CD4-positive, alpha-beta memory T cell (primary cell): ENCODE measurements at regions not wholly inside any gene's neighbourhood (a gene's known extent, or its start where the extent isn't known, plus 50 kb on each side); places are given as distances from the start of the nearest gene placed in this dataset.
"Not testable (repeated sequence)": the region's sequence is repeated elsewhere in the genome, so short reads cannot be mapped to it uniquely, and the experiment has no call there.

Source experiments
- CTCF ChIA-PET: fragments of 350-600 bp; sonication (Branson Sonifier 250); formaldehyde crosslinking; loops from one replicate; lab custom pipeline; 2021; ENCODE audit warnings: inconsistent platforms; ENCODE audit not compliant: partially characterized antibody; lab: Charles Lee
- POLR2A ChIA-PET: fragments of 350-600 bp; sonication (Branson Sonifier 250); formaldehyde crosslinking; loops from one replicate; lab custom pipeline; 2021; ENCODE audit not compliant: partially characterized antibody; lab: Charles Lee
- DNase-seq, 5 donors: peaks; one replicate each; pipeline versions ENCODE4 v3.0.0 to v3.0.0-alpha.2; 2020 to 2022; ENCODE audit warnings: mixed read lengths in 1 of 5
- H3K27ac ChIP-seq: one replicate; pipeline ENCODE4 v1.7.0; 2013; ENCODE audit warnings: low read depth, low read length
- H3K27me3 ChIP-seq: 2 replicates; pipeline ENCODE4 v1.7.0; 2013; ENCODE audit warnings: mild to moderate bottlenecking, low read length, moderate library complexity; ENCODE audit not compliant: insufficient read depth
- H3K36me3 ChIP-seq: 2 replicates; pipeline ENCODE4 v1.7.0; 2013; ENCODE audit warnings: mild to moderate bottlenecking, low read length, moderate library complexity; ENCODE audit not compliant: insufficient read depth
- H3K4me1 ChIP-seq: 2 replicates; pipeline ENCODE4 v1.7.0; 2013; ENCODE audit warnings: mild to moderate bottlenecking, low read length, moderate library complexity; ENCODE audit not compliant: insufficient read depth
- H3K4me3 ChIP-seq, 2 donors: one replicate each; pipeline ENCODE4 v1.7.0; 2013; ENCODE audit warnings: low read length in 2 of 2, mild to moderate bottlenecking in 1 of 2
- H3K9me3 ChIP-seq, 2 donors: one replicate each; pipeline ENCODE4 v1.7.0; 2013; ENCODE audit warnings: low read length in 2 of 2, control low read depth in 1 of 2; ENCODE audit not compliant: control insufficient read depth in 1 of 2
- H3K27ac Mint-ChIP-seq, 7 donors: one replicate each; pipeline ENCODE4 v1.8.0; 2020 to 2021; ENCODE audit warnings: mixed read lengths in 7 of 7, mild to moderate bottlenecking in 6 of 7, inconsistent platforms in 3 of 7, moderate library complexity in 3 of 7
- H3K27me3 Mint-ChIP-seq, 2 donors: one replicate each; pipeline ENCODE4 v1.8.0; 2020 to 2021; ENCODE audit warnings: mixed read lengths in 2 of 2
- H3K36me3 Mint-ChIP-seq, 2 donors: one replicate each; pipeline ENCODE4 v1.8.0; 2020 to 2021; ENCODE audit warnings: mixed read lengths in 2 of 2, inconsistent platforms in 1 of 2, mild to moderate bottlenecking in 1 of 2
- H3K4me1 Mint-ChIP-seq, 4 donors: one replicate each; pipeline ENCODE4 v1.8.0; 2020 to 2021; ENCODE audit warnings: mixed read lengths in 4 of 4, mild to moderate bottlenecking in 1 of 4
- H3K4me3 Mint-ChIP-seq, 8 donors: one replicate each; pipeline ENCODE4 v1.8.0; 2020 to 2021; ENCODE audit warnings: mixed read lengths in 8 of 8, mild to moderate bottlenecking in 7 of 8, moderate library complexity in 6 of 8, inconsistent platforms in 3 of 8
- H3K9me3 Mint-ChIP-seq, 8 donors: one replicate each; pipeline ENCODE4 v1.8.0; 2020 to 2021; ENCODE audit warnings: mixed read lengths in 8 of 8, mild to moderate bottlenecking in 5 of 8, inconsistent platforms in 3 of 8, moderate library complexity in 1 of 8
- intact Hi-C: fragments of 100-400 bp; cut with micrococcal nuclease; formaldehyde crosslinking; loops from one replicate; pipeline ENCODE4 v1.15.1; 2023

GRCh38 chr6:119768201-119768600 lies 418.6 kb upstream of the MAN1A1 start:
- Histone ChIP-seq H3K27ac (no peak overlapping the region), H3K4me3 (no peak overlapping the region), H3K4me1 (no peaks in the 10 kb centered on the region), H3K9me3 (no peaks in the 10 kb centered on the region), H3K27me3 (no peaks in the 10 kb centered on the region), H3K36me3 (no peaks in the 10 kb centered on the region)
- no peak for DNase-seq
- ChIA-PET CTCF (no interaction called here), POLR2A (no interaction called here)
- no peaks in the 10 kb centered on the region for H3K4me1 Mint-ChIP-seq
- no peak overlapping the region for H3K27ac Mint-ChIP-seq
- no peak overlapping the region for H3K4me3 Mint-ChIP-seq
- H3K27me3 Mint-ChIP-seq = peaks cover 3 to 9% of the 10 kb centered on the region in 2 donors
- no peaks in the 10 kb centered on the region for H3K36me3 Mint-ChIP-seq
- H3K9me3 Mint-ChIP-seq = peaks cover 0 to 8% (median 6%) of the 10 kb centered on the region in 8 donors
- intact Hi-C loops = no loop called here

DNA sequence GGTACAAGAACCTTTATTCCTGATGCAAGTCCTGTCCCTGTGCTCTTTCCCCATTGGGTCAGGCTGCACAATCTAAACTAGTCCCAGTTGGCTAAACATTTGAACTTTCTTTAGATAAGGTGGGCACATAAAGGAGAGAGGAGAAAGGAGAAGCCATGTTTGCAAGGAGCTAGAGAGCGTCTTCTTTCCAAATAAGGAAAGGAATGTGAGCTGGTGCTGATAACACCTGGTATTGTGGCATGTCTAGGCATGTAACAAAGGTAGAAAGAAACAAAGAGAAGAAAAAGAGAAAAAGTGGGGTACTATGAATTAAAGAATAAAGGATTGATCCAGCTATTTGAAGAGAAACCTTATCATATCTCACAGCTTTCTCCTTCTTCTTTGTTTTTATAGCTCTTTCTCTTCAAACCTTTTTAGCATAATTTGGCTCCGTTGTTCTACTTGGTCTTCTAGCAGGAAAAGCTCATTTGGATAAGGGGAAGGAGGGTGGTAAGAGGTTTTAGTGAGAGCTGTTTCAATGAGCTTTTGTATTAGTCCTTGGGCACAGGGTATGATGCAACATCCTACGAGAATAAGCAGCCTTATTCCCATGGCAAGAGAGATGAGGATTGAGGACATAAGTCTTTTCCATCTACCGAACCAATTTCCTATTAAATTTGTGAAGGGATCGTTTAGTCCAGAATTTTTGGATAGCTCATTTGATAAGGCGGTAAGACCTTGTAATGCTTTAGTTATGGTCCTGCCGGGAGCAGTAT lies 415.5 kb upstream of the MAN1A1 start:
- Histone ChIP-seq H3K4me3 (no peak overlapping the region), H3K9me3 (no peaks in the 10 kb centered on the region), H3K27me3 (no peaks in the 10 kb centered on the region), H3K27ac (no peak overlapping the region), H3K36me3 (no peaks in the 10 kb centered on the region), H3K4me1 (no peaks in the 10 kb centered on the region)
- Mint-ChIP-seq H3K27ac (no peak overlapping the region), H3K27me3 (peaks cover 3 to 10% of the 10 kb centered on the region in 2 donors), H3K4me1 (no peaks in the 10 kb centered on the region), H3K36me3 (no peaks in the 10 kb centered on the region), H3K4me3 (no peak overlapping the region), H3K9me3 (peaks cover 0 to 2% (median 0%) of the 10 kb centered on the region in 8 donors)
- DNase-seq = no peak
- intact Hi-C loops = no loop called here
- ChIA-PET CTCF (no interaction called here), POLR2A (interaction anchor here (0.6 kb wide), 1 partner anchor 38 kb away, joined by 3 read pairs; no protein-coding TSS in a partner anchor)

DNA sequence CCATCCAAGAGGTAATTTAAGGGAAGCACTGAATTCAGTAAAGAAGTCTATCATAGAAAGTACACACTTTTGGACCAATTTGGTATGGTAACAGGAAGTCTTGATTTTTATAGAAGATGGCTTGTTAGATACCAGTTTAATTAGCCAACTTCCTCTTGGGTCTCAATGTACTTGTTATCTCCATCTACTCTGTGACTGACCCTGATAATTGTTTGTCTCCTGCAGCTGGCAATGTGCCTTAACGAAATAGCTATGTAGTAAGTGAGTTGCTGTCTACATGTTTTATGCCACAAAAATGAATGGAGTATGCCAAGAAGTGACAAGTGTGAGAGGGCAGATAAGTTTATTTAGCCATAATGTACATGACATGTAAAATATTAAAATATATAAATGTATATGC lies 410.5 kb upstream of the MAN1A1 start:
- H3K36me3 ChIP-seq = no peaks in the 10 kb centered on the region
- intact Hi-C loops = no loop called here
- H3K27ac ChIP-seq = no peak overlapping the region
- H3K4me3 ChIP-seq = no peak overlapping the region
- Mint-ChIP-seq H3K4me3 (no peak overlapping the region), H3K27ac (no peak overlapping the region), H3K4me1 (no peaks in the 10 kb centered on the region), H3K9me3 (no peaks in the 10 kb centered on the region), H3K36me3 (no peaks in the 10 kb centered on the region), H3K27me3 (peaks cover 3 to 6% of the 10 kb centered on the region in 2 donors)
- H3K9me3 ChIP-seq = no peaks in the 10 kb centered on the region
- POLR2A ChIA-PET = no interaction called here
- CTCF ChIA-PET = no interaction called here
- H3K27me3 ChIP-seq = no peaks in the 10 kb centered on the region
- H3K4me1 ChIP-seq = no peaks in the 10 kb centered on the region
- no peak for DNase-seq

DNA sequence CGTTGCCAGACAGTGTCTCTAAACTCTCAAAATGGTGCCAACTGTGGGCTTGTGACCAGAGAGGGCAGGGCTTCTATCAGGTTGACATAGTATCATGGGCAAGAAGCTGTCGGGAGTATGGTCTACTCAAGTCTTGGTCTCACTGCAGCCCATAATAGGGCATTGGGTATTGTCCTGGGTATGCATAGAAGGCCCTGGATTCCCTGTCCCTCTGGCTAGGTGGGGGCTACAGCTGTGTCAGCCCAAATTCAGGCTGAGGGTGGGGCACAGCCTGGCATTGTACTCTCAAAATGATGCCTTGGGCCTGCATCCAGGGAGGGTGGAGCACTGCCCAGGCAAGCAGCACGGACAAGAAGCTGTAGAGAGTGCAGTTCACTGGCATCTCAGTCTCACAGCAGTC lies 408.8 kb upstream of the MAN1A1 start:
- no peaks in the 10 kb centered on the region for H3K4me1 Mint-ChIP-seq
- H3K27ac Mint-ChIP-seq = no peak overlapping the region
- H3K27ac ChIP-seq = no peak overlapping the region
- CTCF ChIA-PET = no interaction called here
- no peak for DNase-seq
- H3K36me3 ChIP-seq = no peaks in the 10 kb centered on the region
- intact Hi-C loops = no loop called here
- H3K4me3 Mint-ChIP-seq = no peak overlapping the region
- H3K4me1 ChIP-seq = no peaks in the 10 kb centered on the region
- POLR2A ChIA-PET = no interaction called here
- H3K27me3 ChIP-seq = no peaks in the 10 kb centered on the region
- no peaks in the 10 kb centered on the region for H3K36me3 Mint-ChIP-seq
- H3K27me3 Mint-ChIP-seq = peaks cover 1 to 3% of the 10 kb centered on the region in 2 donors
- no peak overlapping the region for H3K4me3 ChIP-seq
- no peaks in the 10 kb centered on the region for H3K9me3 ChIP-seq
- H3K9me3 Mint-ChIP-seq = no peaks in the 10 kb centered on the region

- Histone ChIP-seq H3K36me3 (no peaks in the 10 kb centered on the region), H3K9me3 (no peaks in the 10 kb centered on the region), H3K4me1 (no peaks in the 10 kb centered on the region), H3K27me3 (no peaks in the 10 kb centered on the region), H3K27ac (no peak overlapping the region), H3K4me3 (no peak overlapping the region)
- no peak overlapping the region for H3K4me3 Mint-ChIP-seq
- no peaks in the 10 kb centered on the region for H3K4me1 Mint-ChIP-seq
- H3K27ac Mint-ChIP-seq = no peak overlapping the region
- intact Hi-C loops = no loop called here
- H3K36me3 Mint-ChIP-seq = no peaks in the 10 kb centered on the region
- POLR2A ChIA-PET = no interaction called here
- DNase-seq = no peak
- no peaks in the 10 kb centered on the region for H3K9me3 Mint-ChIP-seq
- CTCF ChIA-PET = no interaction called here
- H3K27me3 Mint-ChIP-seq = peaks cover 0 to 6% of the 10 kb centered on the region in 2 donors
Measured at GRCh38 chr6:119757467-119757866, 407.9 kb upstream of the MAN1A1 start.

DNA sequence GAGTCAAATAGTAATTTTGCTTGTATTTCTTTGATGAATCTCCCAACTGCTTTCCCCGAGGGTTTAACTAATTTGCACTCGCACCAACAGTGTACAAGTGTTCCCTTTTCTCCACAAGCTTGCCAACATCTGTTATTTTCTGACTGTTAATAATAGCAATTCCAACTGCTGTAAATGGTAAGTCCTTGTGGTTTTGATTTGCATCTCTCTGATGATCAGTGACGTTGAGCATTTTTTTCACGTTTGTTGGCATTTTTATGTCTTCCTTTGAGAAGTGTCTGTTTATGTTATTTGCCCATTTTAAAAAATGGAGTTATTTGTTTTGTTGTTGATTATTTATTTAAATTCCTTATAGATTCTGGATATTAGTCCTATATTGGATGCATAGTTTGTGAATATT lies 399.8 kb upstream of the MAN1A1 start:
- no peaks in the 10 kb centered on the region for H3K27me3 ChIP-seq
- H3K27ac ChIP-seq = no peak overlapping the region
- no peaks in the 10 kb centered on the region for H3K36me3 Mint-ChIP-seq
- POLR2A ChIA-PET = no interaction called here
- peaks cover 2 to 5% of the 10 kb centered on the region in 2 donors for H3K27me3 Mint-ChIP-seq
- DNase-seq = no peak
- H3K4me1 ChIP-seq = no peaks in the 10 kb centered on the region
- H3K36me3 ChIP-seq = no peaks in the 10 kb centered on the region
- intact Hi-C loops = no loop called here
- H3K4me3 ChIP-seq = no peak overlapping the region
- no peaks in the 10 kb centered on the region for H3K9me3 ChIP-seq
- no peak overlapping the region for H3K4me3 Mint-ChIP-seq
- no peaks in the 10 kb centered on the region for H3K4me1 Mint-ChIP-seq
- CTCF ChIA-PET = no interaction called here
- H3K27ac Mint-ChIP-seq = no peak overlapping the region
- H3K9me3 Mint-ChIP-seq = peaks cover 0 to 3% (median 0%) of the 10 kb centered on the region in 8 donors

DNA sequence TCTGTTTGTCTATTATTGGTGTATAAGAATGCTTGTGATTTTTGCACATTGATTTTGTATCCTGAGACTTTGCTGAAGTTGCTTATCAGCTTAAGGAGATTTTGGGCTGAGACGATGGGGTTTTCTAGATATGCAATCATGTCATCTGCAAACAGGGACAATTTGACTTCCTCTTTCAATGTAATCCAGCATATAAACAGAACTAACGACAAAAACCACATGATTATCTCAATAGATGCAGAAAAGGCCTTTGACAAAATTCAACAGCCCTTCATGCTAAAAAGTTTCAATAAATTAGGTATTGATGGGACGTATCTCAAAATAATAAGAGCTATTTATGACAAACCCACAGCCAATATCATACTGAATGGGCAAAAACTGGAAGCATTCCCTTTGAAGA lies 399.0 kb upstream of the MAN1A1 start:
- H3K4me3 ChIP-seq, H3K27me3 Mint-ChIP-seq, H3K9me3 Mint-ChIP-seq, H3K4me1 Mint-ChIP-seq, intact Hi-C loops, H3K36me3 Mint-ChIP-seq, DNase-seq, POLR2A ChIA-PET, H3K27me3 ChIP-seq, H3K36me3 ChIP-seq, H3K4me3 Mint-ChIP-seq, H3K27ac Mint-ChIP-seq, CTCF ChIA-PET, H3K9me3 ChIP-seq, H3K27ac ChIP-seq, H3K4me1 ChIP-seq: not testable (repeated sequence)
